GM19328 (cell line): ENCODE measurements at regions not wholly inside any gene's neighbourhood (a gene's known extent, or its start where the extent isn't known, plus 50 kb on each side); places are given as distances from the start of the nearest gene placed in this dataset.

Experiments
- ATAC-seq: cut with Tn5 transposase; IDR thresholded peaks from one replicate; pipeline ENCODE4 v1.9.1; 2021; ENCODE audit warnings: mild to moderate bottlenecking, moderate library complexity; ENCODE audit not compliant: unreplicated experiment

DNA sequence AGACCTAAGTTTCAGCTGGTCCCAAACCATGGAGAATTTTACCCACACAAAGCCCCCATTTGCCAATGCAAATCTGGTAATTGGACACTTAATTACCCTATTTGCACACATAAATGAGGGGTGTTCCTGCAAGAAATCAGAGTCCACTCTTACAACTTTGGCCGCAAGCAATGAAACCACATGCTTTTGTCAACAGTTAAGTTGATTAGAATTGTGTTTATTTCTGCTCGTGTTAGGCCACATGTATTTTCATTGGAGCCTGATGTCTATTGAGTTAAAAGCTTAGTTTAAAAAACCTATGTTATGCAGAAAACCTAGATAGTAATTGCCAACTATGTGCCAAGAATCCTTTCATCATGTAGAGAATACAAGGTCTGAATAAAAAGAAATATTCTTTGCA, 153.8 kb upstream of the CMC1 start:
- no peak for ATAC-seq

DNA sequence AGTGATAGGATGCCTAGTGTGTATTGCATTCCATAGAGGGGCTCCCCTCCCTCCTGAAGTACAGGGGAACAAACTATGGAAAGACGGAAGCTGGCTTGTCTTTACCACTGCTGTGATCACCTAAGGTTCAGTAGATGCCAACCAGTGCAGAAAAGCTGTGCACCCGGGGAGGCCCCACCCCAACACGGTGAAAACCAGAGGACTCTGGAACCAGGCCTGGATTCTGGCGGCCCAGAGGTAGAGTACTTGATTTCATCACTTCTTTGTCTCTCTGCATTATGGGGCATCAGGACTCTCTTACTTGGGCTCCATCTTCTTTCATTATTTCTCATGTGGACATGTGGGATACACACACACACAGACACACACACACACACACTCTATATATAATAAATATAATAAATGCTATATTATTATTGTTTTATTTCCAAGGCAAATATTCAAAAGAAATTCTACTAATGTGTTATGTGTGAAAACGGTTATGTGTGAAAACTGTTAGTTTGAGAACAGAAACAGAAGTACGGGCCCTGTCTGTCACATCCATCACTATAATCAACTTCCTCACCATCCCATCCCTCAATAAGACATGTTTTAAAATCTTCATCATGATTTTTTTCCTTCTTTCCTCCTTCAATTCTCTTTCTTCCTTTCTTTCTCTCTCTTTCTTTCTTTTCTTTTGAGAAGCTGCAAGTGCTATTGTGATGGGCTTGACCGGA, 152.4 kb upstream of the CMC1 start:
- no peak for ATAC-seq

DNA sequence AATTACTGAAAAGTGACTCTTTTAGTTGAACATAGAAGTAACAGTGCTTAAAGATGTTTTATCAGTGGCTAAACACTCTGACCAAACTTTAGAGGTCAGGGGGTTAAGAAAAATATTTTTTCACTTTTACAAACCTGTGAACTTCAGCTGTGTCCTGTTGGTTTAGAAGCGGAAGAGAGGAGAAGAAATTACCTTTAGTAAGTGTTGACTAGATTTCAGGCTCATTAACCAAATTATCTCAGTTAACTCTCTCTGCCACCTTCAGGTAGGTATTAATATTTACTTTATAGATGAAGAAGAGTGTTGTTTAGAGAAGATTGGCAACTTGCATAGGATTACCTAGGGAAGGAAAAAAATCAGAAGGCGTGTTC, 151.9 kb upstream of the CMC1 start:
- ATAC-seq = no peak

DNA sequence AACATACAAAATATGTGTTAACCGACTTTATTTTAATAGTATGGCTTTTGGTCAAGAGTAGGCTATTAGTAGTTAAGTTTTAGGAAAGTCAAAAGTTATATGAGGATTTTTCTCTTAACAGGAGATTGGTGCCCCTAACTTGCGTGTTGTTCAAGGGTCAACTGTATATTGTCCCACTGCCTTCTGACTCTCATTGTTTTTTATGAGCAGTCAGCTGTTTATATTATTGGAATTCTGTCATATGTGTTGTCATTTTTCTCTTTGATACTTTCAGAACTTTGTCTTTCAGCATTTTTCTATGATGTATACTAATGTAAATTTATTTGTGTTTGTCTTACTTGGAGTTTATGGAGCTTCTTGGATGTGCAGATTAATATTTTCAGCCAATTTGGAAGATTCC, 142.1 kb upstream of the CMC1 start:
- no peak for ATAC-seq

DNA sequence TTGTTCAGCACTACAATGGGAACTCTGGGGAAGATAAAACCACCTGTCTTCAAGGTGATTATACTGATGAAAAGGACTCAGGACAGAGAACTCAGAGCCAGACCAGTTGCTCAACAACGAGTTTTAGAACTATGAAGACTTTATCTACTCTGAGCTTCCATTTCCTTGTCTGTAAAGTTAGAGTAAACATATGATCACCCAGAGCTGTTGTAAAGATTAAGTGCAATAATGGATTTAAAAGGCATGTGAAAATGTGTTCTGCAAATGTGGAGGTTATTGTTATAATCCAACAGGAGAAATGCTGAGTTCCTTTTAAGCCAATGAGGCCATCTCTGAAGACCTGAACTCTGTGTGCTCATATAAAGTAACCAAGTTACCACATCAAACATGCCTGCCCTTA, 139.7 kb upstream of the CMC1 start:
- ATAC-seq = no peak

DNA sequence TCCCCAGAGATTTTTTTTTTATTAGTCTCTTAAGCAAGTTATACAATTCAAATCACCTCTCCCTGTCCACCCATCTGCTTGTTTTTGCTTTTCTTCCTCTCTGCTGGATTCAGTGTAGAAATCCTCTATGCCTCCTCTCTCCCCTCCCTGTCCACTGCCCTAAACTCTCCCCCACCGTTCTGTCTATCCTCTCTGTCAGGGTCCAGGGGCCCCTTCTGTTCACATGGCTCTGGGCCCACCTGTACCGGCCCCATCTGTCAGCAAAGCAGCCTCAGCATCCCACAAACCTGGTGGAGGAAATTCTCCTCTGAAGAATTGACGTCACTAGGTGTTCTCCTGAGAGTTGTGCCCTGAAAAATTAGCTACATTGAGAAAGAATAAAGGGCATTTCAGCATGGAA, 137.6 kb upstream of the CMC1 start:
- no peak for ATAC-seq

DNA sequence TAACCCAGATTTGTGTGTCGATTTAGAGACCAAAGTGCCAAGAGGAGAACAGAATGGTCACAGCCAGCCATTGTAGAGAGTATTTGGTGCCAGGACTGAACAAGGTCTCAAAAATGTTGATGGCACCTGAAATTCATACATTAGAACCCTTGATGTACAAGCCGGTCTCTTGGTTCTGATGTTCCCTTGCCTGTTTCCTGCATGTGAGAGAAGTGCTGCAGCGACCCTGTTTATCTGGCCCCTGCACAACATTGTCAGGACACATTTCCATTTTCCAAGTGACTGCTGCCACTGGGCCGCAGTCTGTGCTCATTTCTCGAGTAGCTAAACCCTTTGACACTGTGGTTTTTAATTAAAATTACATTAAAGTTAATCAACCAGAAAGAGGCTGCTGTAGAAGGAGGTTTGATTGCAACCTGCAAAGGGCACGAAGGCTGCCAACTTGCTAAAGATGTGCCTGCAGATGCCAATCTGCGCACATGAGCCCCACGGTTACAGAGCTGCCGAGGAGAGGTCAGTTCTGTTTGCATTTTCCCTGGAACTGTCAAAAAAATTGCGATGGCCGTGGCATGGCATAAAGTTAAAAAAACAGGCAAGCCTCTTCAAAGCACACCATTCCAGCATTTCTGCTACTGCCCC, 136.4 kb upstream of the CMC1 start:
- no peak for ATAC-seq

DNA sequence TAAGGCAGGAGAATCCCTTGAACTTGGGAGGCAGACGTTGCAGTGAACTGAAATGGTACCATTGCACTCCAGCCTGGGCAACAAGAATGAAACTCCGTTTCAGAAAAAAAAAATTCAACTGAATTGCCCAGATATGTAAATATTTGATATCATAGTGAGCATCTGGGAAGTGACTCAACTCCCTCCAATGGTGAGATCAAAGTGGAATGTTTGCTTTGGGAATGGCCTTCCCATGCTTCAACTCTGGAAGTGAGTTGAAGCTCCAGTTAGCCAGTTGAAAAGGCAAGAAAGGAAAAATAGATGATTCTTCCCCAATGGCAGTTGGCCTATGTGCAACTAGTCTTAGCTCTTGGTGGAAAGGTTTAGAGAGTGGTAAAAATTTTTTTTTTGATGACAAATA, 131.6 kb upstream of the CMC1 start:
- ATAC-seq = no peak

DNA sequence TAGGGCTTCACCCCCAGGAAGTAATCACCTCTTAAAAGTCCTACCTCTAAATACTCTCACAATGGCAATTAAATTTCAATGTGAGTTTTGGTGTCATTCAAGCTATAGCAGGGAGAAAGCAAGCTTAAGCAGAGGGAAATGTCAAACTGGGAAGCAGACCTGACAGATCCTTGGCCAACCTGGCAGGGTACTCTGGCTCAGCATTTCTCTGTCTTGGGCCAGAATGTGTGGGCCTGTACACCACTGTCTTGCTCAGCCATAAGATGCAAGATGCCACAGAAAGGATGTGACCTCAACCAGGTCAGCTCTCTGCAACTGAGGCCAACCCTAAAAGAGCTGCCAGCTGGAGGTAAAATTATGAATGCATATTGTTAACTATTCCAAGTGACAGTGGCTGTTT, 130.6 kb upstream of the CMC1 start:
- ATAC-seq = no peak

DNA sequence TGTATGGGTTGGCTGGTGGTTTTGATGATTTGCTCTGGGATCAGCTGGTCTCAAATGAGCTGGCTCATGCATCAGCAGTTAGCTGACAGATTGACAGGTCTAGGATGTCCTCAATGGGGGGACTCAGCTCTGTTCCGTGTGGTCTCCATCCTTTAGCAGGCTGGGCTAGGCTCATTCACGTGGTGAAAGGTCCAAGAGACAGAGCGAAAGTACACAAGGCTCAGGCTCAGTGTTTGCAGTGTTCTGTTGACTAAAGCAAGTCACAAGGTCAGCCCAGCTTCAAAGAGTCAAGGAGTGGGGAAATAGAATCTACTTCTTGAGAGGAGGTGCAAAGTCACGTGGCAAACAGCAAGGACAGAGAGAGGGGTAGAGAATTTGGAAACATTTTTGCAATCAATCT, 126.5 kb upstream of the CMC1 start:
- no peak for ATAC-seq

DNA sequence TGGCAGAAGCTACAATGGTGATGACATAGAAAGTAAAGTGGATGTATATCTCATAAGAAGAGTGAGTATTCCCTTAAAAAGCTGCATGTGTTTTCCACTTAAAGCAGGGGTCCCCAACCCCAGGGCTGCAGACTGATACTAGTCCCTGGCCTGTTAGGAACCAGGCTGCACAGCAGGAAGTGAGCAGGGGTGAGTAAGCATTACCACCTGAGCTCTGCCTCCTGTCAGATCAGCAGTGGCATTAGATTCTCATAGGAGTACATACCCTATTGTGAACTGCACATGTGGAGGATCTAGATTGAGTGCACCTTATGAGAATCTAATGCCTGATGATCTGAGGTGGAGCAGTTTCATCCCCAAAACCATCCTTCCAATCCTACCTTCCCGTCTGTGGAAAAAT, 126.1 kb upstream of the CMC1 start:
- ATAC-seq = no peak

DNA sequence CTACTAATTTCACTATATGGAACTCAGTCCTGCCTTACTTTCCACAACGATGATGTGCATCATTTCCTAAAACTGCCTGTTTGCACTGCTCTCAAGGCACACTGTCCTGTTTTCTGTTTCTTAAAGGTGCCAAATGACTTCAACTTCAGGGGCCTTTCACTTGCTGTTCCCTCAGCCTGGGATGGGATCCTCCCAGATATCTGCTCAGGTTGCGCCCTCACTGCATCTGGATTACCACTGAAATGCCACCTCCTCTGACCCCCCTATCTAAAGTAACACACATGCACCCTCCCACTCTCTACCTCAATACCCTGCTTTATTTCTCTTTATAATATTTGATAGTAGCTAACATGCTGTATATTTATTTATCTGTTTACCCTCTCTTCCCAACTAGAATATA, 123.8 kb upstream of the CMC1 start:
- ATAC-seq = no peak

DNA sequence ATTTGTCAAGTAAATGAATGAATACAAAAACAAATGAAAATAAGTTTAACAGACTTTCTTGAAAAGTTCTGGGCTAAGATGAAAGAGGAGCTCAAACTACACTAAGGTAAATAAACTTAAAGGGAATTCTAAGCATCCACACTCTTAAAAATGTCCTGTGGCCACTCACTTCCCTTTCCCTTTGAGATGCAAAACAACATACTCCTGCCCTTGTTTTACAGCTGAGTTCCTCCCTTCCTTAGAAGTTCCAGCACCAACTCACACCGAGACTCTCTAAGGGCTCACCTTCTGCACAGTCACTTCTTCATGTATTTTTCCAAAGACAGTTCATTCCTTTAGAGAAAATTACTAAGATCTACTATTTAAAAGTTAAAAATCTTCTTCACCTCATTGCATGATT, 123.3 kb upstream of the CMC1 start:
- ATAC-seq = no peak

DNA sequence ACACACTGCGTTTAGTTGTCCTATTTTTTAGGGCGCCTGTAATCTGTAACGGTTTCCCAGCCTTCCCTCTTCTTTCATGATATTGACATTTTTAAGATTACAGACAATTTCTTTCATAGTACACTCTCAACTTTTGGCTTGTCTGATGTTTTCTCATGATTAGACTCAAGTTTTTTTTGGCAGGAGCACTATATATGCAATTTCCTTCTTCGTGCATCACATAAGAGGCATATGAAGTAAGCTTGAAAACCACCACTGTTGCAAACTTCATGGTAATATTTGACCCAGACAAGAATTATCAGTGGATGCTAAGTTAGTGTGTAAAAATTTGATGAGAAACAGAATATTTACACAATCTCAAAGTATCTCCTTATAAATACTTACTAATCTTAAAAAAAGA, 119.2 kb upstream of the CMC1 start:
- ATAC-seq = no peak

DNA sequence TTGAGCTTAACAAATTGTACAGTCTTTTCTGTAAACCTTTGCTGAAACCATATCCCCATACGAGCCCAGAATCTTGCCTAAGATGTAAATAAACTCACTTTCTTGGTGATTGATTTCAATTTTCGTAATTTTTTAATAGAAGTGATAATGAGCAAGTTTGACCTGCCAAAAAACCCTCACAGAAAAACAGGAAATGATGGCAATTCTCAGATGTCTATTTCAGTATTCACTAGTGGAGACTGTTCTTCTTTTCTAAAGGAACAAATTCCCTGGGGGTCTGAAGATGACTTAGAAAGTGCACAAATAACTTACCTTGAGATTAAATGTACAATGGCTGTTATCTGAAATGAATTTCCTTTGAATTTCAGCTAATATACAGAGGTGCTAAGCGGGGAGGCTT, 116.5 kb upstream of the CMC1 start:
- no peak for ATAC-seq

DNA sequence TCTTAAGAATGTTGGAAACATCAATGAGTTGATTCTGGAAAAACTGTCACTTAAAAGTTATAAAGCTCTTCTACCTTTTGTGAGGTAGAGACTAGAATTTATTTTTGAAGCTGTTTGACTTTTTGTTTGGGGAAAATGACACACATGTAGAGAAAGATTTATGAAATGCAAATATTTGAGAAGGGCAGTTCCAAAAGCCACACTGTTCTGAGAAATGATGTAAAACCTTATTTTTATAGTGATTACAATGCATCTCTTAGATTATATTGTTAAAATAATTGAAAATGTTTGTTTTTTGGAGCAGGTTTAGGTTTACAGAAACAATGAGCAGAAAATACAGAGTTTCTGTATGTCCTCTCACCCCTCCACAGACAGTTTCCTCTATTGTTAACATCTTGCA, 116.1 kb upstream of the CMC1 start:
- ATAC-seq = no peak

DNA sequence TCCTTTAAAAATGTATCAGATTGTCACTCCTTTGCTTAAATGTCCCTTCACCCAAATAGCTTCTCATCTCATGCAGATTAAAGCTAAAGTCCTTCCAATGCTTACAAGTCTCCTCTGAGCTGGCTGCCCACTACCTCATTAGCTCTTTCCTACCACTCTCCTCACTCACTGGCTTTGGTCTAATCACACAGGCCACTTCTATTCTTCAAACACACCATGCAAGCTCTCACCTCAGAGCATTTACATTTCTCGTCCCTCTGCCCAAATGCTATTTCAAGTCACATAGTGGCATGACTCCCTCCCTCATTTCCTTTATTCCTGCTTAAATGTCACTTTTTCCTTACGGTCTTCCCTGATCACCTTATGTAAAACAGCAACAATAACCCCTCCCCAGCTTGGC, 110.6 kb upstream of the CMC1 start:
- ATAC-seq = no peak

DNA sequence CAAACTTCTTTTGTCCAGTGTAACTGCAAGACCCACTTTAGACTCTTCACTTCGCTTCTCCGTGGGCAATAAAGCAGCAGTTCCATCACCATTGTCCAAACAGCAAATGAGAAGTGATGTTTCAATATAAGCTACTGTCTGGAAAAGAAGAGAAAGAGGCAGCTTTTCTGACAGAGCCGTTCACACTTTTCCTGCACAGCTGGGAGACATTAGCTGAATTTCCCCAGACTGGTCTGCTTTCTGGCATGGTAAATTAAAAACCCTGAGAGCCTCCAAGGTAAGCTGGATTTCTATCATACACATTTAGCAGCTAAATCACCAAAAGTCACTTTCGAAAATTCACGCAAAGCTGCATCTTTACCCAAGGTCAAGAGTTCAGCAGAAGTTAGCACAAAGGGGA, 108.5 kb upstream of the CMC1 start:
- no peak for ATAC-seq

DNA sequence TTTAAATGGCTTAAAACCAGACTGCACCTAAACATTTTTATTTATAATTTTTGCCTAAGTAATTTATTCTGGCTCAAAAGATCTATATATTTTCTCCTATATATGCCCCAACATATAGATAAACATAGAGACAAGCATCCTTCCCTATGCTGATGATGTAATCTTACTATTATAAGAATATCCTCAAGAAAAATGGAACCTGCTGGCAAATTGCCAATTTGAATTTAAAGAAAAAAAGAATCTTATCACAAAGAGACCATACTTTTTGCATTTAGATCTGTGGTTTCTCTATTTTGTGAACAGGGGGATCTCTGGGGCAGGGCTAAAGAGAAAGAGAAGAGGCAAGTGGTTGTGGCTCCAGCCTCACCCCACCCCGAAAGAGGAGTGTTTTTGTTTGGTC, 107.2 kb upstream of the CMC1 start:
- ATAC-seq = no peak

DNA sequence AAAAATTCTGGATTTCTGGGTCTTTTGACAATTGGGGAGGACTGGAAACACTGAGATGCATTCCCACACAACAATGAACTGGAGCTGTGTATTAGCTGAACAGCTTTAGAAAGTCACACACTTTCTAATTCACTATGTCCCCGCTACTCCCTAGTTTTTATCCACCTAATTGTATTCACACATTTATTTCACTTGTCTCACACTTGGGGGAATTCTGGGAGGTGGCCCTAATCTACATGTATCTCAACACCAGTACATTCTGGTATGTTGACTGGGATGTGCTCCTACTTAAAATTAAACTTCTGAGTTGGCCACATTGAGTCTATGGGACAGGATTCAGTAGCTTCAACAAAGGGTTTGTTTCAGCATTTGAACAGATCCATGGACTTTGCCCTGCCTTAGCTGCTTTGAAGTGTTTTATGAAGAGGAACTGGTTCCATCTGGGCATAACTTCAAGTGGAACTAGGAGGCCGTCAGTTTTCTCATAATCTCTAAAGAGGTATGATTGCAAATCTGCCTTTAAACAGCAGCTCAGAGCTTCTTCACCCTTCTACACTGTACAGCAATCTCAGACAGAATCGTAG, 106.5 kb upstream of the CMC1 start:
- no peak for ATAC-seq

DNA sequence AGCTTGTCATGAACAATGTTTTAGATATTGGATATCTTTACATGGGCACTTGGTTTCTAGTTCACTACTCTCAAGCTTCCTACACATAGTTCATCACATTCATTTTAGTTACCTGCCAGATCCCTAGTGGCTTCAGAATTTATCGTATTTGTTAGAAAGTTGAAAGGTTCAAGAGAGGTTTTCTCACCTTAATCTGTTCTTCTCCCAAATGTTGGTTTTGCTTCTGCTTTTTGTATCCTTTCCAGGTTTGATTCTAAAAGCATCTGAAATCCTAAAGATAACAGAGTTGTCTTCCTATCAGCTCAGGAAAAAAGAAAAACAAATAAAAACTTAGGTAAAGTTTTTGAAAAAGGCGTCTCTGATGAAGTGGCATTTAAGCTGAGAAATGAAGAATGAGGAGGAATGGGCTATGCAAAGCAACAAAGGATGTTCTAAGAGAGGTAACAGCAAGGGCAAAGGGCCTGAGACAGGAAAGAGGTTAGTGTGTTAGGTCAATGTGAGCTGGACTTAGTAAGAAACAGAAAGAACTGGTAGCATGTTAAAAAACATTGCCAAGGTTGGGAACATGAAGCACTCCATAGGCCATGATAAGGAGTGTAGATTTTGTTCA, 104.7 kb upstream of the CMC1 start:
- ATAC-seq = no peak

DNA sequence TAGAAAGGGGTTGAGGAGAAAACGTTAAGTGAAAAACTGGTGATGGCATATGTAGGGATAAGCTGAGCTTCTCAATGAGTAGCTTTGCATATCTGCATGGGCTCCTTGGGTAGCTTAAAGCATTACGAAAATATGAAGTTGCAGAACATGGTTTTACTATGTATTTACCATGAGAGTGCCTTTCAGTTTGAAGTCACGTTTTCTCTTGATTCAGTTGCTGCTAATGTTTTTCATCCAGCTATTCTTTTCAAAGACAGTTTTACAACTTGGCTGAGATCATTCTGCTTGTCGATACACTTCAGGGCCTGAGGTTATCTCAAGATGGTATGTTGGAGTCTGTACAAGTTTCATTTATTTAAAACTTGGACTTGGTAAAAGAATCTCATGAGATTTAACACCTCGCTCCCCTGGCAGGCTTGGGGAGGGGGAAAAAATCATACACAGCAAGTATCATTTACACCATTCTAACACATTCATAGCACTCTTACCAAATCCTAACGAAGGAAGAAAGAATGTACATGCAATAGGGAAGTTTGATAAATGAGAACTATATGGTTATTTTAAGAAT, 103.3 kb upstream of the CMC1 start:
- ATAC-seq = no peak
